Astrocyte (in vitro differentiated cells and primary cell): ENCODE measurements at regions not wholly inside any gene's neighbourhood (a gene's known extent, or its start where the extent isn't known, plus 50 kb on each side); places are given as distances from the start of the nearest gene placed in this dataset.

Source experiments
- DNase-seq: peaks from one replicate; pipeline ENCODE4 v3.0.0-alpha.2; 2010; ENCODE audit warnings: low read depth
- FAIRE-seq: peaks from 2 replicates; lab custom pipeline; 2011; peaks lifted over from hg19 to GRCh38; lab: Jason Lieb, UNC
- H2AFZ ChIP-seq: 2 replicates; pipeline ENCODE4 v1.6.0; 2012; ENCODE audit warnings: low read depth, low read length, inconsistent platforms
- H3K27ac ChIP-seq: 2 replicates; pipeline ENCODE4 v1.5.1; 2011; ENCODE audit warnings: low read depth, low read length, inconsistent platforms
- H3K27me3 ChIP-seq: 2 replicates; pipeline ENCODE4 v1.6.0; 2011; ENCODE audit warnings: low read length, inconsistent platforms; ENCODE audit not compliant: insufficient read depth
- H3K36me3 ChIP-seq: 2 replicates; pipeline ENCODE4 v1.5.1; 2011; ENCODE audit warnings: low read length, inconsistent platforms; ENCODE audit not compliant: insufficient read depth
- H3K4me1 ChIP-seq: 2 replicates; pipeline ENCODE4 v1.5.1; 2011; ENCODE audit warnings: low read length, inconsistent platforms; ENCODE audit not compliant: insufficient read depth
- H3K4me2 ChIP-seq: 2 replicates; pipeline ENCODE4 v1.6.0; 2012; ENCODE audit warnings: low read length, inconsistent platforms
- H3K4me3 ChIP-seq: 2 replicates; pipeline ENCODE4 v1.5.1; 2011; ENCODE audit warnings: low read depth, mild to moderate bottlenecking, low read length, inconsistent platforms; ENCODE audit not compliant: insufficient read depth
- H3K79me2 ChIP-seq: 2 replicates; pipeline ENCODE4 v1.6.0; 2012; ENCODE audit warnings: mild to moderate bottlenecking, low read length, inconsistent platforms; ENCODE audit not compliant: insufficient read depth
- H3K9ac ChIP-seq: 2 replicates; pipeline ENCODE4 v1.6.0; 2012; ENCODE audit warnings: mild to moderate bottlenecking, low read length, inconsistent platforms
- H3K9me3 ChIP-seq: 2 replicates; pipeline ENCODE4 v1.5.1; 2012; ENCODE audit warnings: low read depth, mild to moderate bottlenecking, low read length, inconsistent platforms; ENCODE audit not compliant: insufficient read depth
- H4K20me1 ChIP-seq: 2 replicates; pipeline ENCODE4 v1.6.0; 2012; ENCODE audit warnings: low read length, inconsistent platforms; ENCODE audit not compliant: insufficient read depth
- H3K27ac Mint-ChIP-seq: one replicate; pipeline ENCODE4 v1.8.0; 2021; ENCODE audit warnings: mild to moderate bottlenecking, mixed read lengths; ENCODE audit not compliant: unreplicated experiment
- H3K27me3 Mint-ChIP-seq: one replicate; pipeline ENCODE4 v1.8.0; 2021; ENCODE audit warnings: low read depth, mixed read lengths; ENCODE audit not compliant: unreplicated experiment
- H3K36me3 Mint-ChIP-seq: one replicate; pipeline ENCODE4 v1.8.0; 2021; ENCODE audit warnings: low read depth, mixed read lengths; ENCODE audit not compliant: unreplicated experiment
- H3K4me1 Mint-ChIP-seq: one replicate; pipeline ENCODE4 v1.8.0; 2021; ENCODE audit warnings: low read depth, mixed read lengths; ENCODE audit not compliant: unreplicated experiment
- H3K4me3 Mint-ChIP-seq: one replicate; pipeline ENCODE4 v1.8.0; 2021; ENCODE audit warnings: mild to moderate bottlenecking, moderate library complexity, mixed read lengths; ENCODE audit not compliant: unreplicated experiment
- H3K9me3 Mint-ChIP-seq: one replicate; pipeline ENCODE4 v1.8.0; 2021; ENCODE audit warnings: mild to moderate bottlenecking, mixed read lengths; ENCODE audit not compliant: unreplicated experiment
- CTCF ChIP-seq: IDR thresholded peaks from 2 replicates; pipeline ENCODE4 v1.5.1; 2011; ENCODE audit warnings: low read depth, mild to moderate bottlenecking, inconsistent platforms, low read length, moderate library complexity; ENCODE audit not compliant: insufficient read depth
- EZH2 ChIP-seq: IDR thresholded peaks from 2 replicates; pipeline ENCODE4 v1.6.1; 2012; ENCODE audit warnings: mild to moderate bottlenecking, low read length, inconsistent platforms; ENCODE audit not compliant: insufficient read depth

- DNase-seq (no peak), FAIRE-seq (no peak)
- H3K27ac Mint-ChIP-seq = no peak overlapping the region
- no peaks in the 10 kb centered on the region for H3K4me1 Mint-ChIP-seq
- no peak overlapping the region for H3K4me3 Mint-ChIP-seq
- H3K9me3 Mint-ChIP-seq = no peaks in the 10 kb centered on the region
- Histone ChIP-seq H3K4me2 (no peak overlapping the region), H3K27ac (no peak overlapping the region), H4K20me1 (no peaks in the 10 kb centered on the region), H2AFZ (no peak overlapping the region), H3K4me1 (no peaks in the 10 kb centered on the region), H3K9ac (no peak overlapping the region), H3K27me3 (no peaks in the 10 kb centered on the region), H3K9me3 (no peaks in the 10 kb centered on the region), H3K79me2 (no peaks in the 10 kb centered on the region), H3K4me3 (no peak overlapping the region), H3K36me3 (no peaks in the 10 kb centered on the region)
- H3K36me3 Mint-ChIP-seq = no peaks in the 10 kb centered on the region
- H3K27me3 Mint-ChIP-seq = no peaks in the 10 kb centered on the region
- TF ChIP-seq EZH2 (no peak), CTCF (no peak)
Observed at GRCh38 chr13:89790696-89791095, 1556.8 kb upstream of the MIR17HG start.

GRCh38 chr13:89791971-89792630 lies 1555.4 kb upstream of the MIR17HG start:
- Histone ChIP-seq H3K27ac (no peak overlapping the region), H3K27me3 (no peaks in the 10 kb centered on the region), H3K4me1 (no peaks in the 10 kb centered on the region), H3K4me3 (no peak overlapping the region), H3K36me3 (no peaks in the 10 kb centered on the region), H4K20me1 (no peaks in the 10 kb centered on the region), H3K4me2 (no peak overlapping the region), H3K9me3 (no peaks in the 10 kb centered on the region), H3K9ac (no peak overlapping the region), H2AFZ (no peak overlapping the region), H3K79me2 (no peaks in the 10 kb centered on the region)
- Mint-ChIP-seq H3K36me3 (no peaks in the 10 kb centered on the region), H3K27me3 (no peaks in the 10 kb centered on the region), H3K9me3 (no peaks in the 10 kb centered on the region), H3K4me1 (no peaks in the 10 kb centered on the region), H3K27ac (no peak overlapping the region), H3K4me3 (no peak overlapping the region)
- DNase-seq (no peak), FAIRE-seq (no peak)
- TF ChIP-seq CTCF = no peak
- TF ChIP-seq EZH2 = no peak

GRCh38 chr13:89796196-89796595 lies 1551.3 kb upstream of the MIR17HG start:
- Histone ChIP-seq H3K9ac (no peak overlapping the region), H4K20me1 (no peaks in the 10 kb centered on the region), H3K36me3 (no peaks in the 10 kb centered on the region), H3K9me3 (no peaks in the 10 kb centered on the region), H3K27ac (no peak overlapping the region), H2AFZ (no peak overlapping the region), H3K4me3 (no peak overlapping the region), H3K4me2 (no peak overlapping the region), H3K79me2 (no peaks in the 10 kb centered on the region), H3K27me3 (no peaks in the 10 kb centered on the region), H3K4me1 (no peaks in the 10 kb centered on the region)
- TF ChIP-seq EZH2 = no peak
- TF ChIP-seq CTCF = no peak
- FAIRE-seq (no peak), DNase-seq (no peak)
- Mint-ChIP-seq H3K27ac (no peak overlapping the region), H3K4me1 (no peaks in the 10 kb centered on the region), H3K27me3 (no peaks in the 10 kb centered on the region), H3K9me3 (no peaks in the 10 kb centered on the region), H3K36me3 (no peaks in the 10 kb centered on the region), H3K4me3 (no peak overlapping the region)
